ENCODE measurements at regions not wholly inside any gene's neighbourhood (a gene's known extent, or its start where the extent isn't known, plus 50 kb on each side); places are given as distances from the start of the nearest gene placed in this dataset.

DNA sequence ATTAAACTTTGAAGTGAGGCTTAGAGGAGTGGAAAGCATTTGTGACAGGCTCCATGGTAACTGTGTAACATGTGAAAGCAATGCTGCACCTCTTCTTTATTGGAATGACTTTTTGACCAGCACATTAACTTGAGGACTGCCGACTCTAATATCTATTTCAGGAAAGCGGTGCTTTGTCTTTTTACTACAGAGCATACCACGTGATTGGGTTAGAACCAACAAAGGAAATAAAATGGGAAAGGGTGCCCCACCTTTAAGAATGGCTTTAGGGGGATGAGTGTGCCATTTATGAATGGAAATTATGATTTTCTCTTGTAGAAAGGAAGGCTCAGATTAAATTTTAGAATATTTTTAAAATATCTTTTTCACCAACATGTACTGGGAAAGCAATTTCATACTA lies 57.3 kb upstream of the VPREB1 start:
- Histone ChIP-seq H3K36me3 (ENCODE audit: control insufficient read depth, insufficient read depth, low read length) (no peaks in the 10 kb centered on the region), H3K9me3 (no peaks in the 10 kb centered on the region), H3K4me3 (ENCODE audit: low read depth, low read length) (no peak overlapping the region), H3K4me1 (no peaks in the 10 kb centered on the region), H3K27me3 (replicated peaks; ENCODE audit: control insufficient read depth, insufficient read depth, low read length) (no peaks in the 10 kb centered on the region)
- ChIA-PET POLR2A (no interaction called here), CTCF (no interaction called here)
- Mint-ChIP-seq H3K4me1 (ENCODE audit: low read depth, unreplicated experiment) (no peaks in the 10 kb centered on the region), H3K27me3 (ENCODE audit: insufficient read depth, unreplicated experiment) (peaks cover 15% of the 10 kb centered on the region), H3K36me3 (ENCODE audit: insufficient read depth, unreplicated experiment) (no peaks in the 10 kb centered on the region), H3K27ac (ENCODE audit: unreplicated experiment) (no peak overlapping the region), H3K4me3 (ENCODE audit: unreplicated experiment) (no peak overlapping the region), H3K9me3 (ENCODE audit: unreplicated experiment) (no peaks in the 10 kb centered on the region)
- TF ChIP-seq, protein P1, sequence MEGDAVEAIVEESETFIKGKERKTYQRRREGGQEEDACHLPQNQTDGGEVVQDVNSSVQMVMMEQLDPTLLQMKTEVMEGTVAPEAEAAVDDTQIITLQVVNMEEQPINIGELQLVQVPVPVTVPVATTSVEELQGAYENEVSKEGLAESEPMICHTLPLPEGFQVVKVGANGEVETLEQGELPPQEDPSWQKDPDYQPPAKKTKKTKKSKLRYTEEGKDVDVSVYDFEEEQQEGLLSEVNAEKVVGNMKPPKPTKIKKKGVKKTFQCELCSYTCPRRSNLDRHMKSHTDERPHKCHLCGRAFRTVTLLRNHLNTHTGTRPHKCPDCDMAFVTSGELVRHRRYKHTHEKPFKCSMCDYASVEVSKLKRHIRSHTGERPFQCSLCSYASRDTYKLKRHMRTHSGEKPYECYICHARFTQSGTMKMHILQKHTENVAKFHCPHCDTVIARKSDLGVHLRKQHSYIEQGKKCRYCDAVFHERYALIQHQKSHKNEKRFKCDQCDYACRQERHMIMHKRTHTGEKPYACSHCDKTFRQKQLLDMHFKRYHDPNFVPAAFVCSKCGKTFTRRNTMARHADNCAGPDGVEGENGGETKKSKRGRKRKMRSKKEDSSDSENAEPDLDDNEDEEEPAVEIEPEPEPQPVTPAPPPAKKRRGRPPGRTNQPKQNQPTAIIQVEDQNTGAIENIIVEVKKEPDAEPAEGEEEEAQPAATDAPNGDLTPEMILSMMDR (IDR thresholded peaks at IDR 0.05; ENCODE audit: insufficient read depth in 1 of 2, low read depth in 1 of 2, low read length in 1 of 2, severe bottlenecking in 1 of 2, unreplicated experiment in 1 of 2): no peak
- intact Hi-C loops (cut with micrococcal nuclease; ENCODE audit: unreplicated experiment): no loop called here
- no peak for DNase-seq
- no TSS peak for BruUV-seq (replicated peaks)

GRCh38 chr22:22185844-22186499 lies 58.6 kb upstream of the VPREB1 start:
- H3K27me3 ChIP-seq (replicated peaks; ENCODE audit: control insufficient read depth, insufficient read depth, low read length): no peaks in the 10 kb centered on the region
- intact Hi-C loops (cut with micrococcal nuclease; ENCODE audit: unreplicated experiment): no loop called here
- POLR2A ChIA-PET: no interaction called here

GRCh38 chr22:22185217-22185616 lies 59.4 kb upstream of the VPREB1 start:
- H3K9me3 Mint-ChIP-seq (ENCODE audit: unreplicated experiment): no peaks in the 10 kb centered on the region
- H3K36me3 Mint-ChIP-seq (ENCODE audit: insufficient read depth, unreplicated experiment): no peaks in the 10 kb centered on the region
- BruUV-seq (replicated peaks): no TSS peak
- H3K4me3 Mint-ChIP-seq (ENCODE audit: unreplicated experiment): no peak overlapping the region
- peaks cover 8% of the 10 kb centered on the region for H3K27me3 Mint-ChIP-seq (ENCODE audit: insufficient read depth, unreplicated experiment)
- DNase-seq: no peak
- TF ChIP-seq, protein P1 (IDR thresholded peaks at IDR 0.05; ENCODE audit: insufficient read depth in 1 of 2, low read depth in 1 of 2, low read length in 1 of 2, severe bottlenecking in 1 of 2, unreplicated experiment in 1 of 2): no peak
- ChIA-PET CTCF (interaction anchor here (1.5 to 1.6 kb wide), 2 partner anchors 10 to 11 kb away, joined by 4 to 7 read pairs; no protein-coding TSS in a partner anchor), POLR2A (no interaction called here)
- intact Hi-C loops (cut with micrococcal nuclease; ENCODE audit: unreplicated experiment): no loop called here
- peaks cover 11% of the 10 kb centered on the region for H3K4me1 ChIP-seq
- no peaks in the 10 kb centered on the region for H3K9me3 ChIP-seq
- H3K4me1 Mint-ChIP-seq (ENCODE audit: low read depth, unreplicated experiment): peaks cover 8% of the 10 kb centered on the region
- H3K36me3 ChIP-seq (ENCODE audit: control insufficient read depth, insufficient read depth, low read length): no peaks in the 10 kb centered on the region
- no peaks in the 10 kb centered on the region for H3K27me3 ChIP-seq (replicated peaks; ENCODE audit: control insufficient read depth, insufficient read depth, low read length)
- H3K27ac Mint-ChIP-seq (ENCODE audit: unreplicated experiment): no peak overlapping the region
- no peak overlapping the region for H3K4me3 ChIP-seq (ENCODE audit: low read depth, low read length)

More at GRCh38 chr22:22185844-22186499, 58.6 kb upstream of the VPREB1 start:
- Mint-ChIP-seq H3K4me1 (ENCODE audit: low read depth, unreplicated experiment) (peaks cover 8% of the 10 kb centered on the region), H3K27ac (ENCODE audit: unreplicated experiment) (no peak overlapping the region), H3K9me3 (ENCODE audit: unreplicated experiment) (no peaks in the 10 kb centered on the region), H3K36me3 (ENCODE audit: insufficient read depth, unreplicated experiment) (no peaks in the 10 kb centered on the region), H3K27me3 (ENCODE audit: insufficient read depth, unreplicated experiment) (peaks cover 14% of the 10 kb centered on the region), H3K4me3 (ENCODE audit: unreplicated experiment) (no peak overlapping the region)
- Histone ChIP-seq H3K4me3 (ENCODE audit: low read depth, low read length) (no peak overlapping the region), H3K36me3 (ENCODE audit: control insufficient read depth, insufficient read depth, low read length) (no peaks in the 10 kb centered on the region), H3K4me1 (peaks cover 9% of the 10 kb centered on the region), H3K9me3 (no peaks in the 10 kb centered on the region)
- DNase-seq: no peak
- BruUV-seq (replicated peaks): no TSS peak
- TF ChIP-seq, protein P1 (IDR thresholded peaks at IDR 0.05; ENCODE audit: insufficient read depth in 1 of 2, low read depth in 1 of 2, low read length in 1 of 2, severe bottlenecking in 1 of 2, unreplicated experiment in 1 of 2): no peak
- CTCF ChIA-PET: interaction anchor here (1.6 kb wide), 1 partner anchor 10 kb away, joined by 7 read pairs; no protein-coding TSS in a partner anchor

Measured in Caco-2 (cell line).